MV-4-11 (cell line): ENCODE measurements at regions not wholly inside any gene's neighbourhood (a gene's known extent, or its start where the extent isn't known, plus 50 kb on each side); places are given as distances from the start of the nearest gene placed in this dataset.

Experiments used
- DNase-seq: peaks from one replicate; lab custom pipeline; 2025; lab: John Stamatoyannopoulos, UW

- no peak for DNase-seq
Observed at GRCh38 chr18:44216169-44216568, 464.5 kb upstream of the SETBP1 start.

GRCh38 chr18:44227501-44227900 is 453.2 kb upstream of the SETBP1 start:
- no peak for DNase-seq

GRCh38 chr18:44229693-44230108 is 451.0 kb upstream of the SETBP1 start:
- no peak for DNase-seq

- DNase-seq, result no peak
Observed at GRCh38 chr18:44231936-44232335, 448.8 kb upstream of the SETBP1 start.

- no peak for DNase-seq
Observed at GRCh38 chr18:44232500-44232899, 448.2 kb upstream of the SETBP1 start.

- DNase-seq, result no peak
Observed at GRCh38 chr18:44238454-44238853, 442.2 kb upstream of the SETBP1 start.

- no peak for DNase-seq
Observed at GRCh38 chr18:44238911-44239310, 441.8 kb upstream of the SETBP1 start.

GRCh38 chr18:44241020-44241419 is 439.7 kb upstream of the SETBP1 start:
- DNase-seq, result no peak

- DNase-seq, result no peak
Observed at GRCh38 chr18:44245019-44245418, 435.7 kb upstream of the SETBP1 start.

GRCh38 chr18:44246001-44246400 is 434.7 kb upstream of the SETBP1 start:
- no peak for DNase-seq

GRCh38 chr18:44258086-44258485 is 422.6 kb upstream of the SETBP1 start:
- DNase-seq, result no peak

GRCh38 chr18:44258576-44258975 is 422.1 kb upstream of the SETBP1 start:
- DNase-seq, result no peak

- no peak for DNase-seq
Observed at GRCh38 chr18:44259610-44260009, 421.1 kb upstream of the SETBP1 start.

- no peak for DNase-seq
Observed at GRCh38 chr18:44265437-44265836, 415.3 kb upstream of the SETBP1 start.

GRCh38 chr18:44273298-44273697 is 407.4 kb upstream of the SETBP1 start:
- DNase-seq, result no peak

- no peak for DNase-seq
Observed at GRCh38 chr18:44280479-44280878, 400.2 kb upstream of the SETBP1 start.

GRCh38 chr18:44286049-44286448 is 394.6 kb upstream of the SETBP1 start:
- DNase-seq, result no peak

GRCh38 chr18:44290366-44290977 is 390.2 kb upstream of the SETBP1 start:
- DNase-seq, result no peak

- no peak for DNase-seq
Observed at GRCh38 chr18:44298566-44298965, 382.1 kb upstream of the SETBP1 start.

GRCh38 chr18:44309185-44309584 is 371.5 kb upstream of the SETBP1 start:
- DNase-seq, result no peak

- DNase-seq, result no peak
Observed at GRCh38 chr18:44320619-44321460, 359.8 kb upstream of the SETBP1 start.

GRCh38 chr18:44321868-44322590 is 358.7 kb upstream of the SETBP1 start:
- no peak for DNase-seq

GRCh38 chr18:44323125-44323524 is 357.6 kb upstream of the SETBP1 start:
- DNase-seq, result no peak
